22Rv1 (cell line): ENCODE measurements at regions not wholly inside any gene's neighbourhood (a gene's known extent, or its start where the extent isn't known, plus 50 kb on each side); places are given as distances from the start of the nearest gene placed in this dataset.

Experiments
- H3K27ac ChIP-seq: fragments of 450-650 bp; 2 replicates; pipeline ENCODE4 v1.5.1; 2017
- ZFX ChIP-seq: fragments of 450-650 bp; IDR thresholded peaks from 2 replicates; pipeline ENCODE4 v1.6.1; 2017; ENCODE audit warnings: antibody characterized with exemption, borderline replicate concordance
- TF ChIP-seq, protein P1 (sequence below): fragments of 450-650 bp; IDR thresholded peaks from 2 replicates; pipeline ENCODE4 v1.5.1; 2017; ENCODE audit warnings: mild to moderate bottlenecking

DNA sequence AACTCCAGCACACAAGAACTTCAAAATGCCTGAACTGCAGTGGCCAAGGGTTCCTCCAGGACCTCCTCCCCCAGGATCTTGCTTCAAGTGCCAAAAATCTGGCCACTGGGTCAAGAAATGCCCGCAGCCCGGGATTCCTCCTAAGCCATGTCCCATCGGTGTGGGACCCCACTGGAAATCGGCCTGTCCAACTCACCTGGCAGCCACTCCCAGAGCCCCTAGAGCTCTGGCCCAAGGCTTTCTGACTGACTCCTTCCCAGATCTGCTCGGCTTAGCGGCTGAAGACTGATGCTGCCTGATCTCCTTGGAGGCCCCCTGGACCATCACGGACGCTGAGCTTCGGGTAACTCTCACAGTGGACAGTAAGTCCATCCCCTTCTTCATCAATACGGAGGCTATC lies 306.4 kb downstream of the RBM43 start:
- H3K27ac ChIP-seq: no peak overlapping the region
- TF ChIP-seq, protein P1, sequence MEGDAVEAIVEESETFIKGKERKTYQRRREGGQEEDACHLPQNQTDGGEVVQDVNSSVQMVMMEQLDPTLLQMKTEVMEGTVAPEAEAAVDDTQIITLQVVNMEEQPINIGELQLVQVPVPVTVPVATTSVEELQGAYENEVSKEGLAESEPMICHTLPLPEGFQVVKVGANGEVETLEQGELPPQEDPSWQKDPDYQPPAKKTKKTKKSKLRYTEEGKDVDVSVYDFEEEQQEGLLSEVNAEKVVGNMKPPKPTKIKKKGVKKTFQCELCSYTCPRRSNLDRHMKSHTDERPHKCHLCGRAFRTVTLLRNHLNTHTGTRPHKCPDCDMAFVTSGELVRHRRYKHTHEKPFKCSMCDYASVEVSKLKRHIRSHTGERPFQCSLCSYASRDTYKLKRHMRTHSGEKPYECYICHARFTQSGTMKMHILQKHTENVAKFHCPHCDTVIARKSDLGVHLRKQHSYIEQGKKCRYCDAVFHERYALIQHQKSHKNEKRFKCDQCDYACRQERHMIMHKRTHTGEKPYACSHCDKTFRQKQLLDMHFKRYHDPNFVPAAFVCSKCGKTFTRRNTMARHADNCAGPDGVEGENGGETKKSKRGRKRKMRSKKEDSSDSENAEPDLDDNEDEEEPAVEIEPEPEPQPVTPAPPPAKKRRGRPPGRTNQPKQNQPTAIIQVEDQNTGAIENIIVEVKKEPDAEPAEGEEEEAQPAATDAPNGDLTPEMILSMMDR: no peak
- no peak for TF ChIP-seq ZFX

DNA sequence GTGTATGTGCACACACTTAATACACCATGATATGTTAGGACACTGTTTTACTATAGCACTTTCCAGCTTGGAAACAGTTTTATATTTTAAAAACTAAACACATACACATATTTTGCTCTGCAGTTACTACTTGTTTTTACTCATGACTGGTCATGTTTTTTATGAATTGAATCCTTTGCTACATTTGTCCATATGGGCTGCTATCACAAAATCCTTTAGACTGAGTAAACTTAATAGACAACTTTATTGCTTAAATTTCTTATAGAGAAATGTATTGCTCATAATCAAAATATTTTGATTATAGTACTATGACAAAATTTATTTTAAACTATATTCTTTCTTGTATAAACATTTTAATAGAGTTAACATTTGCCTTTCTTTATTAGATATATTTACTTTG lies 314.8 kb downstream of the RBM43 start:
- no peak overlapping the region for H3K27ac ChIP-seq

DNA sequence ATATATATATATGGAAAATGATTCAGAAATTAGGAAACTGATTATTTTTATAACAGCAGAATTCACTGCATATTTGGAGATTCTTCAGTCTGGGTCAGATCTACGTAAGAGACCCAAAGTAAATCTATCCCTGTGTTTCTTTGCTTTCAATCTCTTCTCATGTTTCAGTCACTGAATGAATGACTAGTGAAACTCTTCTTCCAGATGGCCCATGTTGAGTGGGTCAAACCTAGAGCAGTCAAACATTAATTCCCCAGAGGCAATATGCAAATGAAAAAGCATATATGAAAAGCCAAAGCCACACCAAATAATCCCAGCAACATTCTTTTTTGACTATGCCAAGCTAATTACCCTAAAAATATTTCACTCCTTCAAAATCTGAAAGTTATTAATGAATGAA lies 317.3 kb downstream of the RBM43 start:
- H3K27ac ChIP-seq: no peak overlapping the region

More for the DNA sequence above, 314.8 kb downstream of the RBM43 start:
- TF ChIP-seq, protein P1: no peak
- TF ChIP-seq ZFX: no peak

DNA sequence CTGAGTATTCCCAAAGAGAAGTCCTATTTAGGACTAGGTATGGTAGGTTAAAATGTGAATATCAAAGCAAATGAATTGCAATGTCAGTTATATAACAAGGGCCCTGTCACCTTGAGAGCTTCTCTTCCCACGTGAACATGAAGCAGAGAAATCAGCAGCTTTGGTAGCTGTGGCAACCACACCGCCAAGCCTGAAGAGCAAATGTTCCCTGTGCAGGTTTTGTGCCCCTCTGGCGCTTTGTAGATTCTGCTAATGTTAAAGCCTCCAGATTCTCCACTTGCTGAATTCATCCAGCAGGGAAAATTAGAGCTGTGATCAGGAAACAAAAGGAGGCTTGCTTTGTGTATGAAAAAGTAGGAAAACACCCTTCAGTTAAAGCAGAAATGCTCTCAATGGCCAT lies 322.6 kb downstream of the RBM43 start:
- H3K27ac ChIP-seq: no peak overlapping the region
- no peak for TF ChIP-seq ZFX
- TF ChIP-seq, protein P1: no peak

More for the DNA sequence above, 317.3 kb downstream of the RBM43 start:
- no peak for TF ChIP-seq ZFX
- TF ChIP-seq, protein P1: no peak

DNA sequence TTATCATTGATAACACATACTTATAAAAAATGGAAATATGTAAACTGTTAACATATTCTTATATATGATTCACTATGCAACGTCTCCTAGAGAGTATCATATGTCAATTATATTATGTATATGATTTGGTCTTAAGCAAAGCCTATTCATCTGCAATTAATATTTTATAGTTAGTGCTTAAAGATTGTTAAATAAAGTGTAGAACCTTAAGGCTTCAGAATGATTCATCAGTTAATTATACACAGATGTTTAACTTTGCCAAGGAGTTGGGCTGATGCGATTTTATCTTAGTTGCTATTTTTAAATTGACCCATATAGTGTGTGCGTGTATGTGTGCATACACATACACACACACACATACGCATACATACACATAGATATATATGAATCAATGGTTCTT lies 323.1 kb downstream of the RBM43 start:
- no peak for TF ChIP-seq ZFX
- TF ChIP-seq, protein P1: no peak
- H3K27ac ChIP-seq: no peak overlapping the region

DNA sequence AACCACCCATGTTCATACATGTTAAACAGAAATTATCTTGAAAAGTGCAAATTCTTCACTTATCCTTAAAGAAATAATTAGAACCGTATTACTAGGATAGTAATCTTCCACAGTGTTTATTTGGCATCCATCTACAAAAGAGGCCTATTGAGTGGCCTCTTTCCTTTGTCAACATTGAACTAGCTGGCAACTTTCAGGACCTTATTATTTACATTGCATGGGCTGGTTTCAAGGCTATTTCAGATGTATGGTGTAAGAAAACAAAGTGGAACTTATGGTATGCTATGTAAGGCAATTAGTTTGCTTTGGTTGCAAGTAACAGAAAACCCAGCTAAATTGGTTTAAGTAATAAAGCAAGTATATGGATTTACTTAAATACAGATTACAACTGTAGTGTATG lies 324.6 kb downstream of the RBM43 start:
- no peak for TF ChIP-seq ZFX
- TF ChIP-seq, protein P1: no peak
- no peak overlapping the region for H3K27ac ChIP-seq

DNA sequence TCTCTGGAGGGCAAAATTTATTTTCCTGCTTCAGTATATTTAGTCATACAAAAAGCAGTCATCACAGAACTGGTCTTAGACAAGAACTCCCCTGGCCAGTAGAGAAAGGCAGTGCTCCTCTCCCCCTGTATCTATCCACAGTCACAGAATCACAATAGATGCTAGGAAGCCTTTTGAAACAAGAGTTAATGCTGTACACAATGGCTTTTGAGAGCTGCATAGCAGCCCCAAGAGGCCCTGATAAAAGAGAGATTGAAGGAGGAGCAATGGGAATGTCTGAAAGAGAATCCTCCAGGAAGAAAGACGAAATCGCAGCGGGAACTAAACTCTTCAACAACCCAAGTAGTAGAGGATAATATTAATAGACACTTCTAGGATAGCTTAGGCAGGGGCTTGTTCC lies 330.2 kb downstream of the RBM43 start:
- TF ChIP-seq ZFX: no peak
- TF ChIP-seq, protein P1: no peak
- H3K27ac ChIP-seq: no peak overlapping the region
